ENCODE measurements at regions not wholly inside any gene's neighbourhood (a gene's known extent, or its start where the extent isn't known, plus 50 kb on each side); places are given as distances from the start of the nearest gene placed in this dataset.
A peak's percentile ranks its signal among the peaks of the same experiment; 100 is the strongest.

- H3K4me1 ChIP-seq, result peaks cover 0 to 9% (median 0%) of the 10 kb centered on the region in 12 donors
- peaks cover 0 to 22% (median 4%) of the 10 kb centered on the region in 12 donors for H3K9me3 ChIP-seq
- DNase-seq (peak in 4 of 5 donors; percentile 47 to 75 (median 60)), ATAC-seq (peak; percentile 68 to 91 (median 86))
- H3K27me3 ChIP-seq, result no peaks in the 10 kb centered on the region
- H3K36me3 ChIP-seq, result no peaks in the 10 kb centered on the region
- H3K4me3 ChIP-seq, result no peak overlapping the region
- no peak for TF ChIP-seq POLR2A (IDR thresholded peaks at IDR 0.05)
- TF ChIP-seq CTCF (IDR thresholded peaks at IDR 0.05), result no peak
- WGBS, 4 donors, result 40 to 65% (median 50%) methylated on average over 2 of the region's 2 CpGs
- peak overlapping the region in 5 of 12 donors; percentile 20 to 67 (median 49) for H3K27ac ChIP-seq
- intact Hi-C loops (cut with DNase I), result no loop called here
Observed at GRCh38 chr6:156427345-156427744, 349.8 kb upstream of the ARID1B start.

GRCh38 chr6:156425359-156426020 is 351.7 kb upstream of the ARID1B start:
- no peak overlapping the region for H3K4me3 ChIP-seq
- no peaks in the 10 kb centered on the region for H3K36me3 ChIP-seq
- peak in 1 of 5 donors; percentile 20 for DNase-seq
- no peaks in the 10 kb centered on the region for H3K27me3 ChIP-seq
- peaks cover 0 to 34% (median 5%) of the 10 kb centered on the region in 12 donors for H3K9me3 ChIP-seq
- peak; percentile 23 to 70 (median 53) for ATAC-seq
- intact Hi-C loops (cut with DNase I), result no loop called here
- TF ChIP-seq CTCF (IDR thresholded peaks at IDR 0.05) (no peak), POLR2A (IDR thresholded peaks at IDR 0.05) (no peak)
- 68 to 79% (median 72%) methylated on average over 6 of the region's 6 CpGs for whole genome bisulfite sequencing, 4 donors
- peaks cover 0 to 10% (median 0%) of the 10 kb centered on the region in 12 donors for H3K4me1 ChIP-seq
- H3K27ac ChIP-seq, result peak overlapping the region in 7 of 12 donors; percentile 3 to 71 (median 28)

GRCh38 chr6:156423829-156424228 is 353.3 kb upstream of the ARID1B start:
- Histone ChIP-seq H3K36me3 (no peaks in the 10 kb centered on the region), H3K4me3 (no peak overlapping the region), H3K27me3 (no peaks in the 10 kb centered on the region), H3K9me3 (peaks cover 0 to 34% (median 5%) of the 10 kb centered on the region in 12 donors), H3K4me1 (peaks cover 0 to 16% (median 0%) of the 10 kb centered on the region in 12 donors), H3K27ac (no peak overlapping the region)
- no peak for TF ChIP-seq CTCF (IDR thresholded peaks at IDR 0.05)
- TF ChIP-seq POLR2A (IDR thresholded peaks at IDR 0.05), result no peak
- DNase-seq (no peak), ATAC-seq (no peak)
- WGBS, 4 donors, result 72 to 89% (median 86%) methylated on average over 3 of the region's 3 CpGs
- intact Hi-C loops (cut with DNase I), result no loop called here

GRCh38 chr6:156423075-156423474 is 354.1 kb upstream of the ARID1B start:
- no peaks in the 10 kb centered on the region for H3K36me3 ChIP-seq
- TF ChIP-seq CTCF (IDR thresholded peaks at IDR 0.05) (no peak), POLR2A (IDR thresholded peaks at IDR 0.05) (no peak)
- no peak for ATAC-seq
- no peaks in the 10 kb centered on the region for H3K27me3 ChIP-seq
- no peak overlapping the region for H3K27ac ChIP-seq
- peaks cover 0 to 16% (median 0%) of the 10 kb centered on the region in 12 donors for H3K4me1 ChIP-seq
- H3K4me3 ChIP-seq, result no peak overlapping the region
- no peak for DNase-seq
- WGBS, 4 donors, result 78 to 87% (median 84%) methylated on average over 6 of the region's 6 CpGs
- intact Hi-C loops (cut with DNase I), result no loop called here
- H3K9me3 ChIP-seq, result peaks cover 0 to 34% (median 5%) of the 10 kb centered on the region in 12 donors
